DMS 273 (cell line): ENCODE measurements at regions not wholly inside any gene's neighbourhood (a gene's known extent, or its start where the extent isn't known, plus 50 kb on each side); places are given as distances from the start of the nearest gene placed in this dataset.
"Not testable (repeated sequence)": the region's sequence is repeated elsewhere in the genome, so short reads cannot be mapped to it uniquely, and the experiment has no call there.

Experiments used
- DNase-seq: peaks from one replicate; lab custom pipeline; 2025; ENCODE audit not compliant: unreplicated experiment; lab: John Stamatoyannopoulos, UW

GRCh38 chr21:35157374-35157773 is 108.3 kb upstream of the RUNX1 start:
- not testable (repeated sequence) for DNase-seq

GRCh38 chr21:35156293-35157278 is 107.5 kb upstream of the RUNX1 start:
- no peak for DNase-seq

GRCh38 chr21:35154788-35155187 is 105.7 kb upstream of the RUNX1 start:
- no peak for DNase-seq

GRCh38 chr21:35153671-35154070 is 104.6 kb upstream of the RUNX1 start:
- DNase-seq = no peak

GRCh38 chr21:35150562-35151226 is 101.6 kb upstream of the RUNX1 start:
- DNase-seq = no peak

GRCh38 chr21:35149698-35150097 is 100.6 kb upstream of the RUNX1 start:
- no peak for DNase-seq

GRCh38 chr21:35147439-35147838 is 98.3 kb upstream of the RUNX1 start:
- no peak for DNase-seq

- no peak for DNase-seq
Measured at GRCh38 chr21:35145626-35146233, 96.6 kb upstream of the RUNX1 start.

GRCh38 chr21:35144978-35145377 is 95.9 kb upstream of the RUNX1 start:
- no peak for DNase-seq

GRCh38 chr21:35142036-35142815 is 93.1 kb upstream of the RUNX1 start:
- no peak for DNase-seq

- DNase-seq = no peak
Measured at GRCh38 chr21:35139382-35139715, 90.2 kb upstream of the RUNX1 start.

- DNase-seq = no peak
Measured at GRCh38 chr21:35138665-35139381, 89.7 kb upstream of the RUNX1 start.

- no peak for DNase-seq
Measured at GRCh38 chr21:35136586-35137219, 87.6 kb upstream of the RUNX1 start.

- DNase-seq = no peak
Measured at GRCh38 chr21:35136106-35136505, 87.0 kb upstream of the RUNX1 start.

- no peak for DNase-seq
Measured at GRCh38 chr21:35135481-35135880, 86.4 kb upstream of the RUNX1 start.

GRCh38 chr21:35134309-35134708 is 85.2 kb upstream of the RUNX1 start:
- DNase-seq = no peak

GRCh38 chr21:35128536-35128935 is 79.4 kb upstream of the RUNX1 start:
- no peak for DNase-seq

- no peak for DNase-seq
Measured at GRCh38 chr21:35127851-35128250, 78.7 kb upstream of the RUNX1 start.

GRCh38 chr21:35127026-35127425 is 77.9 kb upstream of the RUNX1 start:
- no peak for DNase-seq

- no peak for DNase-seq
Measured at GRCh38 chr21:35120631-35121180, 71.6 kb upstream of the RUNX1 start.
